OCI-LY7 (cell line): ENCODE measurements at regions not wholly inside any gene's neighbourhood (a gene's known extent, or its start where the extent isn't known, plus 50 kb on each side); places are given as distances from the start of the nearest gene placed in this dataset.

ENCODE experiments used
- BruUV-seq: library from RNA; stranded (reverse); fragments of 400-500 nt; replicated peaks from 2 replicates; lab custom pipeline; 2021; lab: Mats Ljungman, UMichigan
- CTCF ChIA-PET: fragments of 300-600 bp; sonication (Branson Sonifier 250); formaldehyde crosslinking; loops from one replicate; lab custom pipeline; 2022; ENCODE audit warnings: antibody characterized with exemption; ENCODE audit not compliant: unreplicated experiment; lab: Charles Lee
- POLR2A ChIA-PET: fragments of 300-600 bp; sonication (Branson Sonifier 250); formaldehyde crosslinking; loops from one replicate; lab custom pipeline; 2022; ENCODE audit warnings: antibody characterized with exemption; lab: Charles Lee
- DNase-seq: peaks from one replicate; pipeline ENCODE4 v3.0.0-alpha.2; 2015; ENCODE audit warnings: low spot score
- H2AFZ ChIP-seq: fragments of 200-600 bp; sonication (generic), shearing (Covaris generic); 2 replicates; pipeline ENCODE4 v1.6.1; 2014; ENCODE audit warnings: mild to moderate bottlenecking, antibody characterized with exemption, low read length, moderate library complexity
- H3K27ac ChIP-seq: fragments of 200-600 bp; sonication (generic); 2 replicates; pipeline ENCODE4 v1.5.1; 2014; ENCODE audit warnings: mixed run types, low read depth, mild to moderate bottlenecking, moderate library complexity, low read length, inconsistent platforms; ENCODE audit not compliant: poor library complexity, severe bottlenecking
- H3K36me3 ChIP-seq: fragments of 200-600 bp; sonication (generic); 2 replicates; pipeline ENCODE4 v1.6.1; 2014; ENCODE audit warnings: mild to moderate bottlenecking, antibody characterized with exemption, low read length, moderate library complexity, mixed read lengths; ENCODE audit not compliant: insufficient read depth
- H3K4me1 ChIP-seq: fragments of 200-600 bp; sonication (generic); 2 replicates; pipeline ENCODE4 v1.5.1; 2014; ENCODE audit warnings: mild to moderate bottlenecking, low read length; ENCODE audit not compliant: insufficient read depth, poor library complexity, severe bottlenecking
- H3K4me2 ChIP-seq: fragments of 200-600 bp; sonication (generic); 2 replicates; pipeline ENCODE4 v1.6.1; 2014; ENCODE audit warnings: mild to moderate bottlenecking, low read length
- H3K4me3 ChIP-seq: fragments of 200-600 bp; sonication (generic); 2 replicates; pipeline ENCODE4 v1.5.1; 2014; ENCODE audit warnings: mild to moderate bottlenecking, low read depth, low read length; ENCODE audit not compliant: poor library complexity, severe bottlenecking
- H3K79me2 ChIP-seq: fragments of 200-600 bp; sonication (generic); 2 replicates; pipeline ENCODE4 v1.6.1; 2016; ENCODE audit warnings: low read depth, mild to moderate bottlenecking, low read length, moderate library complexity, mixed read lengths; ENCODE audit not compliant: insufficient read depth
- H3K9me2 ChIP-seq: fragments of 200-600 bp; sonication (generic); 2 replicates; pipeline ENCODE4 v1.6.1; 2016; ENCODE audit warnings: mild to moderate bottlenecking, low read length, mixed read lengths; ENCODE audit not compliant: insufficient read depth
- H3K9me3 ChIP-seq: fragments of 200-600 bp; sonication (generic); 2 replicates; pipeline ENCODE4 v1.6.1; 2014; ENCODE audit warnings: mild to moderate bottlenecking, mixed run types, low read length, mixed read lengths
- H4K20me1 ChIP-seq: fragments of 200-600 bp; sonication (generic); 2 replicates; pipeline ENCODE4 v1.6.1; 2014; ENCODE audit warnings: mild to moderate bottlenecking, antibody characterized with exemption, low read length, moderate library complexity, mixed read lengths; ENCODE audit not compliant: insufficient read depth
- EZH2phosphoT487 ChIP-seq: fragments of 200-600 bp; sonication (generic); IDR thresholded peaks from 2 replicates; pipeline ENCODE4 v1.6.1; 2018; ENCODE audit warnings: low read depth, borderline replicate concordance, mild to moderate bottlenecking, mixed run types, antibody characterized with exemption, low read length, moderate library complexity, mixed read lengths
- intact Hi-C: fragments of 100-400 bp; cut with micrococcal nuclease; formaldehyde crosslinking; loops from one replicate; pipeline ENCODE4 v1.10.0; 2022; ENCODE audit not compliant: unreplicated experiment
- TF ChIP-seq, protein P1 (sequence below): fragments of 200-600 bp; sonication (generic); conservative IDR thresholded peaks from 2 replicates; pipeline ENCODE4 v1.5.1; 2014; ENCODE audit warnings: mild to moderate bottlenecking, antibody characterized with exemption, low read length, moderate library complexity, mixed read lengths

- no peak for TF ChIP-seq EZH2phosphoT487
- TF ChIP-seq, protein P1, sequence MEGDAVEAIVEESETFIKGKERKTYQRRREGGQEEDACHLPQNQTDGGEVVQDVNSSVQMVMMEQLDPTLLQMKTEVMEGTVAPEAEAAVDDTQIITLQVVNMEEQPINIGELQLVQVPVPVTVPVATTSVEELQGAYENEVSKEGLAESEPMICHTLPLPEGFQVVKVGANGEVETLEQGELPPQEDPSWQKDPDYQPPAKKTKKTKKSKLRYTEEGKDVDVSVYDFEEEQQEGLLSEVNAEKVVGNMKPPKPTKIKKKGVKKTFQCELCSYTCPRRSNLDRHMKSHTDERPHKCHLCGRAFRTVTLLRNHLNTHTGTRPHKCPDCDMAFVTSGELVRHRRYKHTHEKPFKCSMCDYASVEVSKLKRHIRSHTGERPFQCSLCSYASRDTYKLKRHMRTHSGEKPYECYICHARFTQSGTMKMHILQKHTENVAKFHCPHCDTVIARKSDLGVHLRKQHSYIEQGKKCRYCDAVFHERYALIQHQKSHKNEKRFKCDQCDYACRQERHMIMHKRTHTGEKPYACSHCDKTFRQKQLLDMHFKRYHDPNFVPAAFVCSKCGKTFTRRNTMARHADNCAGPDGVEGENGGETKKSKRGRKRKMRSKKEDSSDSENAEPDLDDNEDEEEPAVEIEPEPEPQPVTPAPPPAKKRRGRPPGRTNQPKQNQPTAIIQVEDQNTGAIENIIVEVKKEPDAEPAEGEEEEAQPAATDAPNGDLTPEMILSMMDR, result no peak
- H3K9me3 ChIP-seq, result no peaks in the 10 kb centered on the region
- H3K79me2 ChIP-seq, result no peaks in the 10 kb centered on the region
- POLR2A ChIA-PET, result interaction anchor here (0.6 kb wide), 1 partner anchor 228 kb away, joined by 4 read pairs; no protein-coding TSS in a partner anchor
- H4K20me1 ChIP-seq, result no peaks in the 10 kb centered on the region
- H3K4me1 ChIP-seq, result no peaks in the 10 kb centered on the region
- intact Hi-C loops, result no loop called here
- H3K9me2 ChIP-seq, result no peaks in the 10 kb centered on the region
- CTCF ChIA-PET, result no interaction called here
- H3K27ac ChIP-seq, result no peak overlapping the region
- DNase-seq, result no peak
- no peaks in the 10 kb centered on the region for H3K36me3 ChIP-seq
- H3K4me2 ChIP-seq, result no peak overlapping the region
- BruUV-seq, result no TSS peak
- H3K4me3 ChIP-seq, result no peak overlapping the region
- H2AFZ ChIP-seq, result no peak overlapping the region
Measured at GRCh38 chr15:67924359-67924974, 84.6 kb upstream of the RNU6-1 start.

GRCh38 chr15:67925182-67925581, 85.3 kb upstream of the RNU6-1 start:
- no peak for TF ChIP-seq EZH2phosphoT487
- TF ChIP-seq, protein P1, result no peak
- Histone ChIP-seq H3K36me3 (no peaks in the 10 kb centered on the region), H3K4me3 (no peak overlapping the region), H3K9me3 (no peaks in the 10 kb centered on the region), H3K4me2 (no peak overlapping the region), H3K79me2 (no peaks in the 10 kb centered on the region), H3K4me1 (no peaks in the 10 kb centered on the region), H4K20me1 (no peaks in the 10 kb centered on the region), H2AFZ (no peak overlapping the region), H3K9me2 (no peaks in the 10 kb centered on the region), H3K27ac (no peak overlapping the region)
- BruUV-seq, result no TSS peak
- intact Hi-C loops, result no loop called here
- ChIA-PET CTCF (no interaction called here), POLR2A (no interaction called here)
- no peak for DNase-seq

GRCh38 chr15:67927501-67928168, 87.8 kb upstream of the RNU6-1 start:
- no peaks in the 10 kb centered on the region for H4K20me1 ChIP-seq
- H3K79me2 ChIP-seq, result no peaks in the 10 kb centered on the region
- intact Hi-C loops, result no loop called here
- no peaks in the 10 kb centered on the region for H3K9me2 ChIP-seq
- CTCF ChIA-PET, result no interaction called here
- no peak for DNase-seq
- H3K9me3 ChIP-seq, result no peaks in the 10 kb centered on the region
- no TSS peak for BruUV-seq
- no peak overlapping the region for H3K27ac ChIP-seq
- TF ChIP-seq, protein P1, result no peak
- TF ChIP-seq EZH2phosphoT487, result no peak
- H2AFZ ChIP-seq, result no peak overlapping the region
- POLR2A ChIA-PET, result no interaction called here
- H3K4me2 ChIP-seq, result no peak overlapping the region
- no peaks in the 10 kb centered on the region for H3K36me3 ChIP-seq
- H3K4me3 ChIP-seq, result no peak overlapping the region
- H3K4me1 ChIP-seq, result no peaks in the 10 kb centered on the region
